Liver (tissue), 8 donors: ENCODE measurements at regions not wholly inside any gene's neighbourhood (a gene's known extent, or its start where the extent isn't known, plus 50 kb on each side); places are given as distances from the start of the nearest gene placed in this dataset.

Experiments used
- DNase-seq: peaks from one replicate; pipeline ENCODE4 v3.0.0-alpha.2; 2017; ENCODE audit warnings: low spot score
- H3K27ac ChIP-seq, 2 donors: one replicate each; pipeline ENCODE4 v1.7.0; 2013; ENCODE audit warnings: inconsistent platforms in 2 of 2, low read length in 2 of 2, control low read depth in 1 of 2, low read depth in 1 of 2, mild to moderate bottlenecking in 1 of 2
- H3K27me3 ChIP-seq, 4 donors: one replicate each; pipeline versions ENCODE4 v1.6.1 to v1.7.0; 2013; ENCODE audit warnings: low read length in 3 of 4, inconsistent platforms in 1 of 4, mild to moderate bottlenecking in 1 of 4, moderate library complexity in 1 of 4; ENCODE audit not compliant: control insufficient read depth in 4 of 4, insufficient read depth in 4 of 4
- H3K36me3 ChIP-seq, 4 donors: one replicate each; pipeline versions ENCODE4 v1.6.1 to v1.7.0; 2013; ENCODE audit warnings: low read length in 3 of 4, mild to moderate bottlenecking in 3 of 4, low read depth in 1 of 4, moderate library complexity in 1 of 4; ENCODE audit not compliant: control insufficient read depth in 4 of 4, insufficient read depth in 3 of 4
- H3K4me1 ChIP-seq, 4 donors: one replicate each; pipeline versions ENCODE4 v1.6.1 to v1.7.0; 2013; ENCODE audit warnings: low read length in 3 of 4, mild to moderate bottlenecking in 3 of 4, moderate library complexity in 1 of 4; ENCODE audit not compliant: control insufficient read depth in 4 of 4, insufficient read depth in 4 of 4
- H3K4me3 ChIP-seq, 3 donors: one replicate each; pipeline versions ENCODE4 v1.6.1 to v1.7.0; 2013; ENCODE audit warnings: low read length in 3 of 3, control low read depth in 1 of 3, low read depth in 1 of 3, mild to moderate bottlenecking in 1 of 3
- H3K9ac ChIP-seq, 2 donors: one replicate each; pipeline ENCODE4 v1.7.0; 2013; ENCODE audit warnings: low read length in 2 of 2, mild to moderate bottlenecking in 2 of 2, moderate library complexity in 2 of 2, control low read depth in 1 of 2, low read depth in 1 of 2
- H3K9me3 ChIP-seq, 4 donors: one replicate each; pipeline versions ENCODE4 v1.6.1 to v1.7.0; 2013; ENCODE audit warnings: low read length in 3 of 4; ENCODE audit not compliant: control insufficient read depth in 4 of 4
- ATF3 ChIP-seq: IDR thresholded peaks from 2 replicates; pipeline ENCODE4 v1.6.1; 2016; ENCODE audit warnings: antibody characterized with exemption
- CTCF ChIP-seq: fragments of 150-350 bp; IDR thresholded peaks from 2 replicates; pipeline ENCODE4 v1.5.1; 2017; ENCODE audit warnings: improper control_type of control experiment, low read depth, low read length; ENCODE audit not compliant: missing input control
- EGR1 ChIP-seq, 2 donors: IDR thresholded peaks; 2 replicates each; pipeline ENCODE4 v1.6.1; 2016 to 2018; ENCODE audit warnings: antibody characterized with exemption in 2 of 2, low read depth in 2 of 2
- FOXA1 ChIP-seq: IDR thresholded peaks from 2 replicates; pipeline ENCODE4 v1.6.1; 2016; ENCODE audit warnings: antibody characterized with exemption
- FOXA2 ChIP-seq: IDR thresholded peaks from 2 replicates; pipeline ENCODE4 v1.6.1; 2016; ENCODE audit warnings: antibody characterized with exemption
- HNF4A ChIP-seq, 2 donors: conservative IDR thresholded peaks; 2 replicates each; pipeline ENCODE4 v1.6.1; 2016; ENCODE audit warnings: antibody characterized with exemption in 2 of 2, mild to moderate bottlenecking in 2 of 2
- HNF4G ChIP-seq: IDR thresholded peaks from 2 replicates; pipeline ENCODE4 v1.6.1; 2016; ENCODE audit warnings: antibody characterized with exemption
- JUND ChIP-seq, 2 donors: IDR thresholded peaks; 2 replicates each; pipeline ENCODE4 v1.6.1; 2016; ENCODE audit warnings: antibody characterized with exemption in 2 of 2
- NR2F2 ChIP-seq: IDR thresholded peaks from 2 replicates; pipeline ENCODE4 v1.6.1; 2016; ENCODE audit warnings: antibody characterized with exemption
- RAD21 ChIP-seq, 2 donors: IDR thresholded peaks; 2 replicates each; pipeline ENCODE4 v1.6.1; 2016; ENCODE audit warnings: antibody characterized with exemption in 2 of 2, mild to moderate bottlenecking in 2 of 2
- REST ChIP-seq: IDR thresholded peaks from 2 replicates; pipeline ENCODE4 v1.6.1; 2016; ENCODE audit warnings: antibody characterized with exemption, mild to moderate bottlenecking
- RXRA ChIP-seq, 2 donors: IDR thresholded peaks; 2 replicates each; pipeline ENCODE4 v1.6.1; 2017 to 2018; ENCODE audit warnings: antibody characterized with exemption in 2 of 2, mild to moderate bottlenecking in 1 of 2
- SP1 ChIP-seq: IDR thresholded peaks from 2 replicates; pipeline ENCODE4 v1.6.1; 2018; ENCODE audit warnings: antibody characterized with exemption, mild to moderate bottlenecking
- TAF1 ChIP-seq: conservative IDR thresholded peaks from 2 replicates; pipeline ENCODE4 v1.6.1; 2016; ENCODE audit warnings: antibody characterized with exemption, mild to moderate bottlenecking
- YY1 ChIP-seq: IDR thresholded peaks from 2 replicates; pipeline ENCODE4 v1.6.1; 2016; ENCODE audit warnings: antibody characterized with exemption, mild to moderate bottlenecking
- WGBS: extraction: QIAGEN DNeasy Blood & Tissue Kit; methylation state at CpG from one replicate; pipeline ENCODE4 v1.1.7; 2013; 5-methylcytosine and 5-hydroxymethylcytosine counted together
- TF ChIP-seq, protein P1 (sequence below): IDR thresholded peaks from 2 replicates; pipeline ENCODE4 v1.6.1; 2016; ENCODE audit warnings: antibody characterized with exemption
- TF ChIP-seq, protein P2 (sequence below): IDR thresholded peaks from 2 replicates; pipeline ENCODE4 v1.6.1; 2016; ENCODE audit warnings: antibody characterized with exemption
- donor health status: healthy.
- donor health status: healthy.
- donor health status: healthy.
- donor health status: healthy.
- donor health status: healthy.

- Histone ChIP-seq H3K4me3 (no peak overlapping the region), H3K27ac (no peak overlapping the region), H3K9me3 (peaks cover 0 to 12% (median 7%) of the 10 kb centered on the region in 4 donors), H3K9ac (no peak overlapping the region), H3K27me3 (no peaks in the 10 kb centered on the region), H3K4me1 (no peaks in the 10 kb centered on the region), H3K36me3 (no peaks in the 10 kb centered on the region)
- WGBS: 82% methylated on average over 1 of the region's 1 CpG
- DNase-seq: no peak
- TF ChIP-seq, protein P1, sequence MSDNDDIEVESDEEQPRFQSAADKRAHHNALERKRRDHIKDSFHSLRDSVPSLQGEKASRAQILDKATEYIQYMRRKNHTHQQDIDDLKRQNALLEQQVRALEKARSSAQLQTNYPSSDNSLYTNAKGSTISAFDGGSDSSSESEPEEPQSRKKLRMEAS: no peak
- no peak for TF ChIP-seq CTCF
Measured at GRCh38 chr14:37946819-37947218, 260.9 kb upstream of the SSTR1 start.

DNA sequence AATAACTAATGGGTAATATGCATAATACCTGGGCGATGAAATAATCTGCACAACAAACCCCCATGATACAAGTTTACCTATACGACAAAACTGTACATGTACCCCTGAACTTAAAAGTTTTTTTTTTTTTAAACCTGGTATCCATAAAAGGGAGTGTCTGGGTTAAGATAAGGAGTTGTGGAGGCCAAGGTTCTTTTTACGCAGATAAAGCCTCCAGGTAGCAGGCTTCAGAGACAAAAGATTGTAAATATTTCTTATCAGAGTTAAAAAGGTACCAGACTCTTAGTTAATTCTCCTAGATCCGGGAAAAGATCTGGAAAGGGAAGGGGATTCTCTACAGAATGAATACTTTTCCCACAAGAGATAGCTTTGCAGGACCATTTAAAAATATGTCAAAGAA is 259.4 kb upstream of the SSTR1 start:
- no peak for TF ChIP-seq ATF3
- no peak for TF ChIP-seq YY1
- no peak for TF ChIP-seq FOXA2
- no peak for TF ChIP-seq HNF4G
- no peak for TF ChIP-seq FOXA1
- TF ChIP-seq HNF4A (conservative IDR thresholded peaks at IDR 0.05): no peak
- Histone ChIP-seq H3K36me3 (no peaks in the 10 kb centered on the region), H3K9ac (no peak overlapping the region), H3K4me3 (no peak overlapping the region), H3K27me3 (no peaks in the 10 kb centered on the region), H3K27ac (no peak overlapping the region), H3K9me3 (peaks cover 0 to 12% (median 7%) of the 10 kb centered on the region in 4 donors), H3K4me1 (no peaks in the 10 kb centered on the region)
- 73% methylated on average over 4 of the region's 4 CpGs for WGBS
- no peak for DNase-seq

DNA sequence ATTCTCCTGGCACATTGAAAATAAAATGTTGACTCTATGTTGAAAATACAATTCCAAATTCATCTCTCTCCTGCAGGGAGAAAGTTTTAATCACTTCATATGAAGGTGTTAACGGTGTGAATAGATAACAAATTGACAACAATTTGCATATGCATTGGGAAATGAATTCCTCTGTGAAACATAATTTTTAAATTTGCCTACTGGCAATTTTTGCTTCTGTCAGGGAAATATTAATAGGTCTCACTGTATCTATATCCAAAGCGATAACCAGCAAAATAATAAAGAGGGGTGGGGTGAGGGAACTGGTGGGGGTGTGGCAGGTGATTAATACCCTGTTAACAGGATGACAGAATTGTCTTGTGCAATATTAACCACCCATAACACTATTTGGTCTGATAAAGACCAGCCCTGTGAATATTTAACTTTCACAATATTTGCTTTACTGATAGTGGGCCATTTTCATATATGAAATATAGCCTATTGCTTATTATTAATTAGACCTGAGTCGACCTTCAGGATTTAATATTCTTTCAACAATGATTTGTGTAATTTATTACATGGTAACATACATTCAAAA is 239.0 kb upstream of the SSTR1 start:
- Histone ChIP-seq H3K9ac (no peak overlapping the region), H3K27me3 (no peaks in the 10 kb centered on the region), H3K4me1 (no peaks in the 10 kb centered on the region), H3K27ac (no peak overlapping the region), H3K36me3 (no peaks in the 10 kb centered on the region), H3K9me3 (no peaks in the 10 kb centered on the region), H3K4me3 (no peak overlapping the region)
- WGBS: 77% methylated on average over 3 of the region's 3 CpGs
- TF ChIP-seq CTCF (no peak), FOXA1 (no peak), YY1 (no peak), HNF4G (no peak), FOXA2 (no peak), REST (no peak), RXRA (IDR thresholded peaks at IDR 0.05) (no peak), JUND (IDR thresholded peaks at IDR 0.05) (no peak), ATF3 (no peak), EGR1 (IDR thresholded peaks at IDR 0.05; ENCODE audit: low read depth in 2 of 2) (no peak), SP1 (no peak), HNF4A (conservative IDR thresholded peaks at IDR 0.05) (no peak), RAD21 (IDR thresholded peaks at IDR 0.05) (no peak), NR2F2 (no peak), TAF1 (no peak)
- TF ChIP-seq, protein P2, sequence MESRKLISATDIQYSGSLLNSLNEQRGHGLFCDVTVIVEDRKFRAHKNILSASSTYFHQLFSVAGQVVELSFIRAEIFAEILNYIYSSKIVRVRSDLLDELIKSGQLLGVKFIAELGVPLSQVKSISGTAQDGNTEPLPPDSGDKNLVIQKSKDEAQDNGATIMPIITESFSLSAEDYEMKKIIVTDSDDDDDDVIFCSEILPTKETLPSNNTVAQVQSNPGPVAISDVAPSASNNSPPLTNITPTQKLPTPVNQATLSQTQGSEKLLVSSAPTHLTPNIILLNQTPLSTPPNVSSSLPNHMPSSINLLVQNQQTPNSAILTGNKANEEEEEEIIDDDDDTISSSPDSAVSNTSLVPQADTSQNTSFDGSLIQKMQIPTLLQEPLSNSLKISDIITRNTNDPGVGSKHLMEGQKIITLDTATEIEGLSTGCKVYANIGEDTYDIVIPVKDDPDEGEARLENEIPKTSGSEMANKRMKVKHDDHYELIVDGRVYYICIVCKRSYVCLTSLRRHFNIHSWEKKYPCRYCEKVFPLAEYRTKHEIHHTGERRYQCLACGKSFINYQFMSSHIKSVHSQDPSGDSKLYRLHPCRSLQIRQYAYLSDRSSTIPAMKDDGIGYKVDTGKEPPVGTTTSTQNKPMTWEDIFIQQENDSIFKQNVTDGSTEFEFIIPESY: no peak
- no peak for DNase-seq
